ENCODE measurements at regions not wholly inside any gene's neighbourhood (a gene's known extent, or its start where the extent isn't known, plus 50 kb on each side); places are given as distances from the start of the nearest gene placed in this dataset.

- TF ChIP-seq, protein P1, sequence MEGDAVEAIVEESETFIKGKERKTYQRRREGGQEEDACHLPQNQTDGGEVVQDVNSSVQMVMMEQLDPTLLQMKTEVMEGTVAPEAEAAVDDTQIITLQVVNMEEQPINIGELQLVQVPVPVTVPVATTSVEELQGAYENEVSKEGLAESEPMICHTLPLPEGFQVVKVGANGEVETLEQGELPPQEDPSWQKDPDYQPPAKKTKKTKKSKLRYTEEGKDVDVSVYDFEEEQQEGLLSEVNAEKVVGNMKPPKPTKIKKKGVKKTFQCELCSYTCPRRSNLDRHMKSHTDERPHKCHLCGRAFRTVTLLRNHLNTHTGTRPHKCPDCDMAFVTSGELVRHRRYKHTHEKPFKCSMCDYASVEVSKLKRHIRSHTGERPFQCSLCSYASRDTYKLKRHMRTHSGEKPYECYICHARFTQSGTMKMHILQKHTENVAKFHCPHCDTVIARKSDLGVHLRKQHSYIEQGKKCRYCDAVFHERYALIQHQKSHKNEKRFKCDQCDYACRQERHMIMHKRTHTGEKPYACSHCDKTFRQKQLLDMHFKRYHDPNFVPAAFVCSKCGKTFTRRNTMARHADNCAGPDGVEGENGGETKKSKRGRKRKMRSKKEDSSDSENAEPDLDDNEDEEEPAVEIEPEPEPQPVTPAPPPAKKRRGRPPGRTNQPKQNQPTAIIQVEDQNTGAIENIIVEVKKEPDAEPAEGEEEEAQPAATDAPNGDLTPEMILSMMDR (conservative IDR thresholded peaks at IDR 0.05; ENCODE audit: low read length), result peak; percentile 58
- no peak for TF ChIP-seq EZH2phosphoT487 (IDR thresholded peaks at IDR 0.05; ENCODE audit: borderline replicate concordance)
These were observed 55.4 kb upstream of the PTGFRN start for GRCh38 chr1:116854403-116854690.
